Prostate gland (tissue), 2 donors: ENCODE measurements at regions not wholly inside any gene's neighbourhood (a gene's known extent, or its start where the extent isn't known, plus 50 kb on each side); places are given as distances from the start of the nearest gene placed in this dataset.

ENCODE experiments used
- CTCF ChIP-seq, 4 experiments: fragments of 200-600 bp in 2 of 4; fragments of 450-650 bp in 2 of 4; sonication (generic) in 2 of 4; IDR thresholded peaks; 1 replicate in 3 of 4; 2 replicates in 1 of 4; pipeline ENCODE4 v1.5.1; 2016 to 2019; ENCODE audit warnings: antibody characterized with exemption in 4 of 4, mild to moderate bottlenecking in 2 of 4, moderate library complexity in 2 of 4
- POLR2A ChIP-seq: fragments of 450-650 bp; IDR thresholded peaks from one replicate; pipeline ENCODE4 v1.6.1; 2016; ENCODE audit warnings: antibody characterized with exemption, mild to moderate bottlenecking

GRCh38 chr10:2914741-2915140 lies 152.6 kb upstream of the PFKP start:
- TF ChIP-seq CTCF (IDR thresholded peaks at IDR 0.05) = no peak
- TF ChIP-seq POLR2A = no peak
